Suprapubic skin (tissue), 4 donors: ENCODE measurements at regions not wholly inside any gene's neighbourhood (a gene's known extent, or its start where the extent isn't known, plus 50 kb on each side); places are given as distances from the start of the nearest gene placed in this dataset.

Experiments used
- DNase-seq, 2 donors: peaks; one replicate each; pipeline ENCODE4 v3.0.0-alpha.2; 2019; ENCODE audit warnings: low spot score in 2 of 2
- H3K27ac ChIP-seq: fragments of 200-600 bp; sonication (generic); one replicate; pipeline ENCODE4 v1.5.1; 2019
- H3K27me3 ChIP-seq: fragments of 200-600 bp; sonication (generic); one replicate; pipeline ENCODE4 v1.5.1; 2019
- H3K36me3 ChIP-seq: fragments of 200-600 bp; sonication (generic); one replicate; pipeline ENCODE4 v1.5.1; 2019
- H3K4me1 ChIP-seq: fragments of 200-600 bp; sonication (generic); one replicate; pipeline ENCODE4 v1.5.1; 2019
- H3K4me3 ChIP-seq: fragments of 200-600 bp; sonication (generic); one replicate; pipeline ENCODE4 v1.5.1; 2019; ENCODE audit warnings: mild to moderate bottlenecking
- H3K9me3 ChIP-seq: fragments of 200-600 bp; sonication (generic); one replicate; pipeline ENCODE4 v1.5.1; 2019
- CTCF ChIP-seq, 2 donors: fragments of 200-600 bp in 1 of 2; fragments of 450-650 bp in 1 of 2; sonication (generic) in 1 of 2; IDR thresholded peaks; one replicate each; pipeline ENCODE4 v1.5.1; 2016 to 2019; ENCODE audit warnings: antibody characterized with exemption in 2 of 2, mild to moderate bottlenecking in 1 of 2, moderate library complexity in 1 of 2
- EP300 ChIP-seq: sonication (generic); formaldehyde crosslinking; IDR thresholded peaks from one replicate; pipeline ENCODE4 v1.6.1; 2017; ENCODE audit warnings: antibody characterized with exemption
- POLR2A ChIP-seq, 2 donors: fragments of 450-650 bp; IDR thresholded peaks; one replicate each; pipeline ENCODE4 v1.6.1; 2017; ENCODE audit warnings: antibody characterized with exemption in 2 of 2, mild to moderate bottlenecking in 2 of 2, moderate library complexity in 2 of 2
- POLR2AphosphoS5 ChIP-seq, 3 donors: sonication (generic); formaldehyde crosslinking; IDR thresholded peaks; one replicate each; pipeline ENCODE4 v1.6.1; 2017; ENCODE audit warnings: antibody characterized with exemption in 3 of 3
- WGBS: methylation state at CpG from one replicate; pipeline ENCODE4 v1.1.5; 2018; 5-methylcytosine and 5-hydroxymethylcytosine counted together

GRCh38 chr7:46839651-46840050 lies 742.3 kb downstream of the TNS3 start:
- WGBS, result 79% methylated on average over 3 of the region's 3 CpGs
- TF ChIP-seq POLR2A (IDR thresholded peaks at IDR 0.05) (no peak), EP300 (no peak)
- no peak for DNase-seq
- no peak overlapping the region for H3K27ac ChIP-seq
- H3K9me3 ChIP-seq, result no peaks in the 10 kb centered on the region
- no peaks in the 10 kb centered on the region for H3K4me1 ChIP-seq
- H3K36me3 ChIP-seq, result no peaks in the 10 kb centered on the region
- no peak overlapping the region for H3K4me3 ChIP-seq
- no peaks in the 10 kb centered on the region for H3K27me3 ChIP-seq

GRCh38 chr7:46838463-46838862 lies 743.4 kb downstream of the TNS3 start:
- 85% methylated on average over 5 of the region's 5 CpGs for WGBS
- no peak for TF ChIP-seq EP300
- TF ChIP-seq CTCF (IDR thresholded peaks at IDR 0.05), result no peak
- no peak for TF ChIP-seq POLR2A (IDR thresholded peaks at IDR 0.05)
- no peak for TF ChIP-seq POLR2AphosphoS5 (IDR thresholded peaks at IDR 0.05)

GRCh38 chr7:46835556-46835955 lies 746.4 kb downstream of the TNS3 start:
- 92% methylated on average over 2 of the region's 2 CpGs for WGBS
- no peaks in the 10 kb centered on the region for H3K36me3 ChIP-seq
- TF ChIP-seq EP300 (no peak), POLR2A (IDR thresholded peaks at IDR 0.05) (no peak), CTCF (IDR thresholded peaks at IDR 0.05) (no peak), POLR2AphosphoS5 (IDR thresholded peaks at IDR 0.05) (no peak)
- DNase-seq, result no peak
- H3K4me1 ChIP-seq, result no peaks in the 10 kb centered on the region
- no peak overlapping the region for H3K4me3 ChIP-seq
- H3K27me3 ChIP-seq, result no peaks in the 10 kb centered on the region
- H3K9me3 ChIP-seq, result no peaks in the 10 kb centered on the region
- H3K27ac ChIP-seq, result no peak overlapping the region

More at GRCh38 chr7:46838463-46838862, 743.4 kb downstream of the TNS3 start:
- Histone ChIP-seq H3K4me3 (no peak overlapping the region), H3K9me3 (no peaks in the 10 kb centered on the region), H3K36me3 (no peaks in the 10 kb centered on the region), H3K27me3 (no peaks in the 10 kb centered on the region), H3K27ac (no peak overlapping the region), H3K4me1 (no peaks in the 10 kb centered on the region)
- no peak for DNase-seq

- H3K36me3 ChIP-seq, result no peaks in the 10 kb centered on the region
- no peaks in the 10 kb centered on the region for H3K4me1 ChIP-seq
- no peak overlapping the region for H3K27ac ChIP-seq
- no peaks in the 10 kb centered on the region for H3K27me3 ChIP-seq
- TF ChIP-seq POLR2AphosphoS5 (IDR thresholded peaks at IDR 0.05) (no peak), POLR2A (IDR thresholded peaks at IDR 0.05) (no peak), EP300 (no peak), CTCF (IDR thresholded peaks at IDR 0.05) (no peak)
- H3K9me3 ChIP-seq, result no peaks in the 10 kb centered on the region
- no peak overlapping the region for H3K4me3 ChIP-seq
- no peak for DNase-seq
- 95% methylated on average over 5 of the region's 5 CpGs for WGBS
Observed at GRCh38 chr7:46834921-46835320, 747.0 kb downstream of the TNS3 start.

GRCh38 chr7:46833197-46833596 lies 748.7 kb downstream of the TNS3 start:
- TF ChIP-seq EP300 (no peak), POLR2A (IDR thresholded peaks at IDR 0.05) (no peak), CTCF (IDR thresholded peaks at IDR 0.05) (no peak), POLR2AphosphoS5 (IDR thresholded peaks at IDR 0.05) (no peak)
- Histone ChIP-seq H3K4me3 (no peak overlapping the region), H3K36me3 (no peaks in the 10 kb centered on the region), H3K9me3 (no peaks in the 10 kb centered on the region), H3K27ac (no peak overlapping the region), H3K4me1 (no peaks in the 10 kb centered on the region), H3K27me3 (no peaks in the 10 kb centered on the region)
- DNase-seq, result no peak
- WGBS, result 87% methylated on average over 1 of the region's 1 CpG

- no peaks in the 10 kb centered on the region for H3K27me3 ChIP-seq
- no peak for DNase-seq
- no peaks in the 10 kb centered on the region for H3K36me3 ChIP-seq
- no peak overlapping the region for H3K4me3 ChIP-seq
- H3K4me1 ChIP-seq, result no peaks in the 10 kb centered on the region
- H3K9me3 ChIP-seq, result peaks cover 3% of the 10 kb centered on the region
- TF ChIP-seq EP300 (no peak), POLR2A (IDR thresholded peaks at IDR 0.05) (no peak), CTCF (IDR thresholded peaks at IDR 0.05) (no peak), POLR2AphosphoS5 (IDR thresholded peaks at IDR 0.05) (no peak)
- 65% methylated on average over 2 of the region's 2 CpGs for WGBS
- H3K27ac ChIP-seq, result no peak overlapping the region
Observed at GRCh38 chr7:46832136-46832535, 749.8 kb downstream of the TNS3 start.
